CD4-positive, alpha-beta T cell treated with Interleukin-6 at 100 ng/mL for 8 hours (primary cell): ENCODE measurements at regions not wholly inside any gene's neighbourhood (a gene's known extent, or its start where the extent isn't known, plus 50 kb on each side); places are given as distances from the start of the nearest gene placed in this dataset.

Experiments
- DNase-seq: peaks from one replicate; pipeline ENCODE4 v3.0.0-alpha.2; 2020; ENCODE audit warnings: mixed read lengths, low spot score

- no peak for DNase-seq
Measured at GRCh38 chr2:151083856-151084795, 177.5 kb downstream of the RBM43 start.

GRCh38 chr2:151078889-151079288, 182.8 kb downstream of the RBM43 start:
- no peak for DNase-seq

- DNase-seq = no peak
Measured at GRCh38 chr2:151071906-151072305, 189.8 kb downstream of the RBM43 start.

GRCh38 chr2:151071382-151071781, 190.3 kb downstream of the RBM43 start:
- DNase-seq = no peak

- no peak for DNase-seq
Measured at GRCh38 chr2:151070253-151070652, 191.4 kb downstream of the RBM43 start.

- DNase-seq = no peak
Measured at GRCh38 chr2:151067658-151068369, 193.8 kb downstream of the RBM43 start.

GRCh38 chr2:151063271-151063670, 198.4 kb downstream of the RBM43 start:
- DNase-seq = no peak

GRCh38 chr2:151060287-151060686, 201.4 kb downstream of the RBM43 start:
- no peak for DNase-seq

- DNase-seq = no peak
Measured at GRCh38 chr2:151056870-151057269, 204.8 kb downstream of the RBM43 start.

- DNase-seq = no peak
Measured at GRCh38 chr2:151053661-151053990, 208.0 kb downstream of the RBM43 start.

GRCh38 chr2:151052850-151053660, 208.6 kb downstream of the RBM43 start:
- no peak for DNase-seq

GRCh38 chr2:151051574-151052220, 210.0 kb downstream of the RBM43 start:
- DNase-seq = peak; percentile 6

GRCh38 chr2:151049746-151050145, 211.9 kb downstream of the RBM43 start:
- DNase-seq = no peak

- DNase-seq = no peak
Measured at GRCh38 chr2:151048331-151049054, 213.2 kb downstream of the RBM43 start.

- DNase-seq = no peak
Measured at GRCh38 chr2:151043484-151043883, 218.2 kb downstream of the RBM43 start.

- DNase-seq = no peak
Measured at GRCh38 chr2:151042964-151043363, 218.7 kb downstream of the RBM43 start.

GRCh38 chr2:151040039-151040438, 221.6 kb downstream of the RBM43 start:
- DNase-seq = no peak

GRCh38 chr2:151038516-151038915, 223.1 kb downstream of the RBM43 start:
- no peak for DNase-seq

GRCh38 chr2:151037434-151037833, 224.2 kb downstream of the RBM43 start:
- no peak for DNase-seq

- DNase-seq = no peak
Measured at GRCh38 chr2:151033271-151034248, 228.1 kb downstream of the RBM43 start.
